ENCODE measurements at regions not wholly inside any gene's neighbourhood (a gene's known extent, or its start where the extent isn't known, plus 50 kb on each side); places are given as distances from the start of the nearest gene placed in this dataset.

GRCh38 chr12:13509740-13510139 is 313.2 kb downstream of the EMP1 start:
- Histone ChIP-seq H3K4me1 (ENCODE audit: control insufficient read depth in 4 of 4, insufficient read depth in 4 of 4, low read length in 3 of 4) (no peaks in the 10 kb centered on the region), H3K4me3 (ENCODE audit: low read depth in 1 of 3, low read length in 3 of 3) (no peak overlapping the region), H3K9me3 (ENCODE audit: control insufficient read depth in 4 of 4, low read length in 3 of 4) (no peaks in the 10 kb centered on the region), H3K27me3 (ENCODE audit: control insufficient read depth in 4 of 4, insufficient read depth in 4 of 4, low read length in 3 of 4) (no peaks in the 10 kb centered on the region), H3K9ac (ENCODE audit: low read depth in 1 of 2, low read length in 2 of 2) (no peak overlapping the region), H3K36me3 (ENCODE audit: control insufficient read depth in 4 of 4, insufficient read depth in 3 of 4, low read depth in 1 of 4, low read length in 3 of 4) (no peaks in the 10 kb centered on the region), H3K27ac (ENCODE audit: low read depth in 1 of 2, low read length in 2 of 2) (no peak overlapping the region)
- TF ChIP-seq ATF3 (IDR thresholded peaks at IDR 0.05) (no peak), RXRA (IDR thresholded peaks at IDR 0.05) (no peak), RAD21 (IDR thresholded peaks at IDR 0.05) (no peak), MAX (IDR thresholded peaks at IDR 0.05) (no peak), GABPA (IDR thresholded peaks at IDR 0.05 in 1 of 2, conservative IDR thresholded peaks at IDR 0.05 in 1 of 2) (no peak)
- no peak for DNase-seq (ENCODE audit: low spot score)

GRCh38 chr12:13505636-13506035 is 309.1 kb downstream of the EMP1 start:
- Histone ChIP-seq H3K9ac (ENCODE audit: low read depth in 1 of 2, low read length in 2 of 2) (no peak overlapping the region), H3K36me3 (ENCODE audit: control insufficient read depth in 4 of 4, insufficient read depth in 3 of 4, low read depth in 1 of 4, low read length in 3 of 4) (no peaks in the 10 kb centered on the region), H3K9me3 (ENCODE audit: control insufficient read depth in 4 of 4, low read length in 3 of 4) (no peaks in the 10 kb centered on the region), H3K27ac (ENCODE audit: low read depth in 1 of 2, low read length in 2 of 2) (no peak overlapping the region), H3K27me3 (ENCODE audit: control insufficient read depth in 4 of 4, insufficient read depth in 4 of 4, low read length in 3 of 4) (no peaks in the 10 kb centered on the region), H3K4me1 (ENCODE audit: control insufficient read depth in 4 of 4, insufficient read depth in 4 of 4, low read length in 3 of 4) (no peaks in the 10 kb centered on the region), H3K4me3 (ENCODE audit: low read depth in 1 of 3, low read length in 3 of 3) (no peak overlapping the region)
- 93% methylated on average over 7 of the region's 7 CpGs for WGBS
- no peak for DNase-seq (ENCODE audit: low spot score)
- TF ChIP-seq HNF4A (conservative IDR thresholded peaks at IDR 0.05) (no peak), TAF1 (conservative IDR thresholded peaks at IDR 0.05) (no peak), ZBTB33 (IDR thresholded peaks at IDR 0.05) (no peak), SP1 (IDR thresholded peaks at IDR 0.05) (no peak), GABPA (IDR thresholded peaks at IDR 0.05 in 1 of 2, conservative IDR thresholded peaks at IDR 0.05 in 1 of 2) (no peak), JUND (IDR thresholded peaks at IDR 0.05) (no peak), CTCF (IDR thresholded peaks at IDR 0.05; ENCODE audit: low read depth, low read length, missing input control) (no peak), EGR1 (IDR thresholded peaks at IDR 0.05; ENCODE audit: low read depth in 2 of 2) (no peak), RXRA (IDR thresholded peaks at IDR 0.05) (no peak)

- Histone ChIP-seq H3K27me3 (ENCODE audit: control insufficient read depth in 4 of 4, insufficient read depth in 4 of 4, low read length in 3 of 4) (no peaks in the 10 kb centered on the region), H3K9me3 (ENCODE audit: control insufficient read depth in 4 of 4, low read length in 3 of 4) (no peaks in the 10 kb centered on the region), H3K4me1 (ENCODE audit: control insufficient read depth in 4 of 4, insufficient read depth in 4 of 4, low read length in 3 of 4) (no peaks in the 10 kb centered on the region), H3K4me3 (ENCODE audit: low read depth in 1 of 3, low read length in 3 of 3) (no peak overlapping the region), H3K9ac (ENCODE audit: low read depth in 1 of 2, low read length in 2 of 2) (no peak overlapping the region), H3K27ac (ENCODE audit: low read depth in 1 of 2, low read length in 2 of 2) (no peak overlapping the region), H3K36me3 (ENCODE audit: control insufficient read depth in 4 of 4, insufficient read depth in 3 of 4, low read depth in 1 of 4, low read length in 3 of 4) (no peaks in the 10 kb centered on the region)
- DNase-seq (ENCODE audit: low spot score) = no peak
- no peak for TF ChIP-seq SP1 (IDR thresholded peaks at IDR 0.05)
- no peak for TF ChIP-seq EGR1 (IDR thresholded peaks at IDR 0.05; ENCODE audit: low read depth in 2 of 2)
- no peak for TF ChIP-seq JUND (IDR thresholded peaks at IDR 0.05)
- TF ChIP-seq FOXA2 (IDR thresholded peaks at IDR 0.05) = no peak
- no peak for TF ChIP-seq FOXA1 (IDR thresholded peaks at IDR 0.05)
- TF ChIP-seq RXRA (IDR thresholded peaks at IDR 0.05) = no peak
Measured at GRCh38 chr12:13505224-13505623, 308.7 kb downstream of the EMP1 start.

Measured in liver (tissue), 8 donors.